SK-N-SH (cell line): ENCODE measurements at regions not wholly inside any gene's neighbourhood (a gene's known extent, or its start where the extent isn't known, plus 50 kb on each side); places are given as distances from the start of the nearest gene placed in this dataset.

Experiments
- CTCF ChIP-seq: fragments of 200-600 bp; sonication (generic); IDR thresholded peaks from 2 replicates; pipeline ENCODE4 v1.6.1; 2017; ENCODE audit warnings: antibody characterized with exemption, mild to moderate bottlenecking, moderate library complexity
- ELF1 ChIP-seq: IDR thresholded peaks from 2 replicates; pipeline ENCODE4 v1.4.0; 2012
- EP300 ChIP-seq, 2 experiments: IDR thresholded peaks; 2 replicates each; pipeline versions ENCODE4 v1.4.0 to v1.6.1; 2012; ENCODE audit warnings: borderline replicate concordance in 1 of 2, low read depth in 1 of 2, low read length in 1 of 2
- FOSL2 ChIP-seq: IDR thresholded peaks from 2 replicates; pipeline ENCODE4 v1.4.0; 2012; ENCODE audit warnings: low read depth, mild to moderate bottlenecking, moderate library complexity, borderline replicate concordance
- FOXJ3 ChIP-seq: sonication (generic); formaldehyde crosslinking; IDR thresholded peaks from 2 replicates; pipeline ENCODE4 v1.5.1; 2020; ENCODE audit warnings: mild to moderate bottlenecking, missing genetic modification reagents
- POLR2AphosphoS5 ChIP-seq: IDR thresholded peaks from 2 replicates; pipeline ENCODE4 v1.6.1; 2012; ENCODE audit warnings: low read depth, low read length
- RAD21 ChIP-seq: IDR thresholded peaks from 2 replicates; pipeline ENCODE4 v1.6.1; 2012; ENCODE audit warnings: mild to moderate bottlenecking, low read length
- RCOR1 ChIP-seq: fragments of 150-350 bp; IDR thresholded peaks from 2 replicates; pipeline ENCODE4 v1.6.1; 2017; ENCODE audit warnings: antibody characterized with exemption, low read length
- TAF1 ChIP-seq: IDR thresholded peaks from 2 replicates; pipeline ENCODE4 v1.6.1; 2012; ENCODE audit warnings: low read depth, mild to moderate bottlenecking, low read length, moderate library complexity, borderline replicate concordance
- USF2 ChIP-seq: fragments of 150-350 bp; IDR thresholded peaks from 2 replicates; pipeline ENCODE4 v1.6.1; 2017; ENCODE audit warnings: antibody characterized with exemption, low read length, low read depth, borderline replicate concordance

- no peak for TF ChIP-seq POLR2AphosphoS5
- TF ChIP-seq USF2: no peak
- no peak for TF ChIP-seq FOXJ3
- TF ChIP-seq RAD21: no peak
- TF ChIP-seq RCOR1: no peak
- no peak for TF ChIP-seq CTCF
- TF ChIP-seq TAF1: no peak
- TF ChIP-seq EP300 (IDR thresholded peaks at IDR 0.05; ENCODE audit: borderline replicate concordance in 1 of 2, low read depth in 1 of 2, low read length in 1 of 2): no peak
- no peak for TF ChIP-seq ELF1
- no peak for TF ChIP-seq FOSL2
These were observed 274.1 kb downstream of the HAUS1 start for GRCh38 chr18:46378126-46378863.
